ENCODE measurements at regions not wholly inside any gene's neighbourhood (a gene's known extent, or its start where the extent isn't known, plus 50 kb on each side); places are given as distances from the start of the nearest gene placed in this dataset.

DNA sequence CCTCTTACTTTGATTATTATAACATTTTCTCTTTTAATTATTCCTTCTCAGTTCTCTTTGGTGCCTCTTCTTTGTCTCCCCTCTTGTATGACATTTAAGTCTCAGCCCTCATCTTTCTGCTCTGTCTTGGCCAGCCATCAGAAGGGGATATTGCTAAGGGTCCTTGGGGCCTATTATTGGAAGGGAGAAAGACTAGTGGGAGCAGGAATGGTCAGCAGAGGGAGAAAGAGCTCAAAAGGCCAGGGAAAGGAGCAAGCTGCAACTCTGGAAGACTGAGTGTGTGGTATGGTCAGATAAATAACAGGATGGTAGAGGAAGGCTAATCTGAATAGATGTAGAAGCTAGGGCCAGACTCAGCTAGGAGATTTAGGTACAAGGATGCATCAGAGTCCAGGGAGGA is 336.9 kb downstream of the TDRD3 start:
- Histone ChIP-seq H3K27me3 (replicated peaks in 1 of 4; ENCODE audit: control insufficient read depth in 3 of 4, extremely low read depth in 1 of 4, insufficient read depth in 3 of 4, low read length in 3 of 4) (no peaks in the 10 kb centered on the region), H2BK15ac (ENCODE audit: low read length) (no peak overlapping the region), H2BK120ac (replicated peaks; ENCODE audit: low read depth, low read length) (no peak overlapping the region), H4K8ac (ENCODE audit: extremely low read depth, insufficient read depth, low read length) (no peak overlapping the region), H3K14ac (ENCODE audit: insufficient read length) (no peak overlapping the region), H2BK5ac (ENCODE audit: low read depth, low read length) (no peak overlapping the region), H3K18ac (ENCODE audit: extremely low read depth, low read length) (no peak overlapping the region), H3K79me2 (ENCODE audit: control insufficient read depth in 1 of 2, insufficient read depth in 2 of 2, low read length in 2 of 2) (no peaks in the 10 kb centered on the region), H4K20me1 (replicated peaks in 1 of 2; ENCODE audit: control insufficient read depth in 1 of 2, insufficient read depth in 2 of 2, low read length in 2 of 2) (no peaks in the 10 kb centered on the region), H4K5ac (ENCODE audit: insufficient read length, low read depth, low read length) (no peak overlapping the region), H2AFZ (ENCODE audit: low read length) (peak overlapping the region; percentile 78; the same call in 1 of the 2 replicates), H3K9me3 (ENCODE audit: insufficient read depth in 2 of 2, low read depth in 1 of 2, low read length in 1 of 2) (no peaks in the 10 kb centered on the region), H2BK20ac (ENCODE audit: low read length) (no peak overlapping the region), H3K4me3 (ENCODE audit: extremely low read depth in 1 of 4, insufficient read depth in 2 of 4, low read depth in 3 of 4, low read length in 4 of 4) (no peak overlapping the region), H3K56ac (replicated peaks; ENCODE audit: insufficient read length, low read depth, low read length) (no peak overlapping the region), H3K27ac (ENCODE audit: low read depth, low read length) (no peak overlapping the region), H2BK12ac (ENCODE audit: low read depth, low read length) (no peak overlapping the region), H2AK5ac (ENCODE audit: low read depth, low read length) (no peak overlapping the region), H3K9ac (replicated peaks in 1 of 4; ENCODE audit: extremely low read depth in 1 of 4, low read depth in 3 of 4, low read length in 3 of 4) (no peak overlapping the region), H3K79me1 (ENCODE audit: low read depth, low read length) (no peaks in the 10 kb centered on the region), H3K4me2 (ENCODE audit: insufficient read depth in 1 of 2, low read depth in 2 of 2, low read length in 2 of 2) (no peak overlapping the region), H3K23ac (ENCODE audit: insufficient read length) (no peak overlapping the region), H4K91ac (replicated peaks; ENCODE audit: insufficient read length, low read length) (no peak overlapping the region), H3K4me1 (replicated peaks in 1 of 4; ENCODE audit: control insufficient read depth in 3 of 4, insufficient read depth in 4 of 4, low read length in 3 of 4) (no peaks in the 10 kb centered on the region), H3K4ac (replicated peaks; ENCODE audit: insufficient read length, low read depth, low read length) (no peak overlapping the region), H3K36me3 (ENCODE audit: control insufficient read depth in 2 of 4, insufficient read depth in 4 of 4, low read length in 3 of 4) (no peaks in the 10 kb centered on the region), H3K23me2 (ENCODE audit: low read depth, low read length) (no peaks in the 10 kb centered on the region)
- ChIA-PET POLR2A (ENCODE audit: partially characterized antibody) (interaction anchor here (0.7 kb wide), 1 partner anchor 12 kb away, joined by 4 read pairs; no protein-coding TSS in a partner anchor), CTCF (ENCODE audit: partially characterized antibody) (interaction anchor here (0.5 to 1.5 kb wide), 6 partner anchors 12 to 953 kb away, joined by 3 to 5 read pairs (median 4); no protein-coding TSS in a partner anchor)
- peak in 1 of 3 experiments; percentile 5; a peak in 1 of 4 replicates for TF ChIP-seq CTCF (IDR thresholded peaks at IDR 0.05; ENCODE audit: control extremely low read depth in 1 of 3, insufficient read depth in 1 of 3, low read depth in 1 of 3, low read length in 3 of 3)
- peak; percentile 31 to 39; a peak in 3 of 4 replicates for TF ChIP-seq RAD21 (IDR thresholded peaks at IDR 0.05 in 1 of 2, conservative IDR thresholded peaks at IDR 0.05 in 1 of 2; ENCODE audit: low read depth in 2 of 2, low read length in 2 of 2)
- TF ChIP-seq POLR2AphosphoS5 (IDR thresholded peaks at IDR 0.05; ENCODE audit: low read depth, low read length) = no peak
- no peak for DNase-seq (ENCODE audit: low read depth in 1 of 2, low spot score in 2 of 2)
- no peak for FAIRE-seq
